Memory B cell (primary cell): ENCODE measurements at regions not wholly inside any gene's neighbourhood (a gene's known extent, or its start where the extent isn't known, plus 50 kb on each side); places are given as distances from the start of the nearest gene placed in this dataset.

Experiments
- ATAC-seq: fragments of 150-1000 bp; cut with Tn5 transposase; 2 replicates; pipeline ENCODE4 v1.10.0; 2021; ENCODE audit warnings: low read depth, mild to moderate bottlenecking, moderate library complexity
- DNase-seq, 2 donors: peaks; one replicate each; pipeline ENCODE4 v3.0.0; 2022; ENCODE audit warnings: low spot score in 2 of 2
- H3K27ac Mint-ChIP-seq: one replicate; pipeline ENCODE4 v1.8.0; 2022; ENCODE audit warnings: mild to moderate bottlenecking, moderate library complexity, mixed read lengths
- H3K27me3 Mint-ChIP-seq: one replicate; pipeline ENCODE4 v1.8.0; 2022; ENCODE audit warnings: mixed read lengths
- H3K36me3 Mint-ChIP-seq: one replicate; pipeline ENCODE4 v1.8.0; 2022; ENCODE audit warnings: mild to moderate bottlenecking, mixed read lengths
- H3K4me1 Mint-ChIP-seq: one replicate; pipeline ENCODE4 v1.8.0; 2022; ENCODE audit warnings: mixed read lengths
- H3K4me3 Mint-ChIP-seq: one replicate; pipeline ENCODE4 v1.8.0; 2022; ENCODE audit warnings: mild to moderate bottlenecking, moderate library complexity, mixed read lengths
- H3K9me3 Mint-ChIP-seq: one replicate; pipeline ENCODE4 v1.8.0; 2022; ENCODE audit warnings: mixed read lengths

GRCh38 chr11:24421766-24422165 is 75.1 kb upstream of the LUZP2 start:
- Mint-ChIP-seq H3K36me3 (no peaks in the 10 kb centered on the region), H3K27ac (no peak overlapping the region), H3K27me3 (no peaks in the 10 kb centered on the region), H3K9me3 (no peaks in the 10 kb centered on the region), H3K4me3 (no peak overlapping the region), H3K4me1 (no peaks in the 10 kb centered on the region)
- DNase-seq (no peak), ATAC-seq (no peak)

GRCh38 chr11:24422376-24422775 is 74.5 kb upstream of the LUZP2 start:
- ATAC-seq (no peak), DNase-seq (no peak)
- H3K9me3 Mint-ChIP-seq, result no peaks in the 10 kb centered on the region
- H3K27ac Mint-ChIP-seq, result no peak overlapping the region
- H3K4me3 Mint-ChIP-seq, result no peak overlapping the region
- H3K4me1 Mint-ChIP-seq, result no peaks in the 10 kb centered on the region
- no peaks in the 10 kb centered on the region for H3K27me3 Mint-ChIP-seq
- H3K36me3 Mint-ChIP-seq, result no peaks in the 10 kb centered on the region

GRCh38 chr11:24437123-24437522 is 59.7 kb upstream of the LUZP2 start:
- ATAC-seq, result no peak
- H3K27me3 Mint-ChIP-seq, result no peaks in the 10 kb centered on the region
- H3K9me3 Mint-ChIP-seq, result no peaks in the 10 kb centered on the region
- no peak overlapping the region for H3K27ac Mint-ChIP-seq
- H3K4me1 Mint-ChIP-seq, result no peaks in the 10 kb centered on the region
- H3K4me3 Mint-ChIP-seq, result no peak overlapping the region
- no peaks in the 10 kb centered on the region for H3K36me3 Mint-ChIP-seq
- no peak for DNase-seq
